ENCODE measurements at regions not wholly inside any gene's neighbourhood (a gene's known extent, or its start where the extent isn't known, plus 50 kb on each side); places are given as distances from the start of the nearest gene placed in this dataset.
"Not testable (repeated sequence)": the region's sequence is repeated elsewhere in the genome, so short reads cannot be mapped to it uniquely, and the experiment has no call there.

DNA sequence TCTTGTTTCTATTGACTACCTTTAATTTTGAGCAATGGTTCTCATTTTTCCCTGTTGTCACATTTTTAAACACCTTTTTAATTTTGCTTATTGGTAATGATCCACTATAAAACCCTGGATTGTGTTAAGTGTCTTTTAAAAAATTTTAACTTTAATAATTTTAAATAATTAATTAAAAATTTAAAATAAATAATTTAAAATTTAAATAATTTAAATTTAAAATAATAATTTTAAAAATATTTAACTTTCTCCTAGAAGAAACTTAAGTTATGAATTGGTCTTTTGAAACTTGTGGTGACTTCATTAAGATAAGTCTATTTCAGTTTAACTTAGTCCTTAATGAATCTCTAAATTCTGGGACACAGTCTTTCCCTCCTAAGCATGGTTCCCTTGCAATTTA, 566.3 kb upstream of the GALNTL6 start:
- DNase-seq (ENCODE audit: low read depth in 1 of 2, low spot score in 1 of 2), result no peak
- in situ Hi-C loops (cut with HindIII; ENCODE audit: low pct_unique_long_range_greater_than_20kb, low sequenced_read_pairs), result no loop called here
- no peak for TF ChIP-seq JUND (IDR thresholded peaks at IDR 0.05; ENCODE audit: low read depth)

GRCh38 chr4:171242831-171243230, 570.4 kb upstream of the GALNTL6 start:
- TF ChIP-seq JUND (IDR thresholded peaks at IDR 0.05; ENCODE audit: low read depth), result no peak
- DNase-seq (ENCODE audit: low read depth in 1 of 2, low spot score in 1 of 2), result no peak
- in situ Hi-C loops (cut with HindIII; ENCODE audit: low pct_unique_long_range_greater_than_20kb, low sequenced_read_pairs), result no loop called here

DNA sequence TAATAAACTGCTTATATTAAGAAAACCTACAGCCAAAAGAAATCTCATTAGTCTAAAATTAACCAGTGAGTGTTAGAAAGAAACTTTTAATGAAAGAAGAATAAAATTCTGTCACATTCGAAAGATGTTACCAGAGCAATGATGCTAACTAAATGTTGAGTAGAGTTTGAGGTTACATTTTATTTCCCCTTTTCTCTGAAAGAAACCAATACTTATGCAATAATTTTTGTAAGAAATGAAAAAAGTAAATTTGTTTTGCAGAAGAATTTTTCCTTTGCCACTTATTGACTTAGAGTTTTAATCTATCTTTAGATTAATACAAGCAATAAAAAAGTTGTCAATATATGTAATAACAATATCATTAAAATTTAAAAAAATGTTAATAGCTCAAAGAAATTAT, 574.0 kb upstream of the GALNTL6 start:
- no peak for TF ChIP-seq JUND (IDR thresholded peaks at IDR 0.05; ENCODE audit: low read depth)
- in situ Hi-C loops (cut with HindIII; ENCODE audit: low pct_unique_long_range_greater_than_20kb, low sequenced_read_pairs), result no loop called here
- no peak for DNase-seq (ENCODE audit: low read depth in 1 of 2, low spot score in 1 of 2)

DNA sequence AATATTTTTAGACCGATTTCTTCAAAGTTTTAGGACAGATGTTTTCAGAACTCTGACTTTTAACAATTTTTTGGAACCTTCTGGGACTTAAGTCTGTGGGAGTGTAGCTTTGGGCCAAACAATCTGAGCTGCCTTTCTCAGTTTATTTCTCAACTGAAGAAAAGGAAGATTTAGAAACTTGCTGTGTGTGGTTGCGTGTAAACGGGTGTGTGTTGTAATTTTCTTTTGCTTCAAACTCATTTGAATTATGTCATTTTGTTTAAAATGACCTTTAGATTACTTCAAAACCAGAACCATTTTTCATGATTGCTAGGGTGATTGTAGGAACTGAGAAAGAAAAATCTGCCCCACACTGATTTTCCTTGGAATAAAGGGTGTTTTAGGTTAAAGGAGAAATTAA, 577.7 kb upstream of the GALNTL6 start:
- in situ Hi-C loops (cut with HindIII; ENCODE audit: low pct_unique_long_range_greater_than_20kb, low sequenced_read_pairs), result no loop called here
- TF ChIP-seq JUND (IDR thresholded peaks at IDR 0.05; ENCODE audit: low read depth), result no peak
- DNase-seq (ENCODE audit: low read depth in 1 of 2, low spot score in 1 of 2), result no peak

- DNase-seq (ENCODE audit: low read depth in 1 of 2, low spot score in 1 of 2), result not testable (repeated sequence)
These were observed 583.9 kb upstream of the GALNTL6 start for GRCh38 chr4:171229354-171229753.

GRCh38 chr4:171221181-171221580, 592.0 kb upstream of the GALNTL6 start:
- DNase-seq (ENCODE audit: low read depth in 1 of 2, low spot score in 1 of 2), result no peak
- in situ Hi-C loops (cut with HindIII; ENCODE audit: low pct_unique_long_range_greater_than_20kb, low sequenced_read_pairs), result no loop called here

More at GRCh38 chr4:171229354-171229753, 583.9 kb upstream of the GALNTL6 start:
- in situ Hi-C loops (cut with HindIII; ENCODE audit: low pct_unique_long_range_greater_than_20kb, low sequenced_read_pairs), result not testable (repeated sequence)

DNA sequence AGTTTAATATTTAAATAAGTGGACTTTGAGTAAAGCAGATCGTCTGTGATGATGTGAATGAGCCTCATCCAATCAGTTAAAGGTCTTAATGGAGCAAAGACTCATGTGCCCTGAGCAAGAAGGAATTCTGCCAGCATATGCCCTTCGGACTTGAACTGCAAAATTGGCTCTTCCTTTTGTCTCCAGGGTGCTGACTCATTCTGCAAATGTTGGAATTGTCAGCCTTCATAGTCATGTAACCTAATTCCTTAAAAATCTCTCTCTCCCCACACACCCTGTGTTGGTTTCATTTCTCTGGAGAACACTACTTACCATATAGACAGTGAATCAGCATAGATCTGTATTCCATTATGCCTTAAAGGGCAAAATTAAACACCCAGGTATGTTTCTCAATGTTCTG, 609.8 kb upstream of the GALNTL6 start:
- DNase-seq (ENCODE audit: low read depth in 1 of 2, low spot score in 1 of 2), result peak in 1 of 2 experiments; percentile 54
- no peak; the same call in 1 of the 2 replicates for TF ChIP-seq JUND (IDR thresholded peaks at IDR 0.05; ENCODE audit: low read depth)
- in situ Hi-C loops (cut with HindIII; ENCODE audit: low pct_unique_long_range_greater_than_20kb, low sequenced_read_pairs), result no loop called here

More at GRCh38 chr4:171221181-171221580, 592.0 kb upstream of the GALNTL6 start:
- TF ChIP-seq JUND (IDR thresholded peaks at IDR 0.05; ENCODE audit: low read depth), result no peak

GRCh38 chr4:171202908-171203307, 610.3 kb upstream of the GALNTL6 start:
- no peak for TF ChIP-seq JUND (IDR thresholded peaks at IDR 0.05; ENCODE audit: low read depth)
- no peak for DNase-seq (ENCODE audit: low read depth in 1 of 2, low spot score in 1 of 2)
- in situ Hi-C loops (cut with HindIII; ENCODE audit: low pct_unique_long_range_greater_than_20kb, low sequenced_read_pairs), result no loop called here

GRCh38 chr4:171186700-171187099, 626.5 kb upstream of the GALNTL6 start:
- in situ Hi-C loops (cut with HindIII; ENCODE audit: low pct_unique_long_range_greater_than_20kb, low sequenced_read_pairs), result no loop called here
- peak; percentile 3 to 66 for DNase-seq (ENCODE audit: low read depth in 1 of 2, low spot score in 1 of 2)
- TF ChIP-seq JUND (IDR thresholded peaks at IDR 0.05; ENCODE audit: low read depth), result no peak

DNA sequence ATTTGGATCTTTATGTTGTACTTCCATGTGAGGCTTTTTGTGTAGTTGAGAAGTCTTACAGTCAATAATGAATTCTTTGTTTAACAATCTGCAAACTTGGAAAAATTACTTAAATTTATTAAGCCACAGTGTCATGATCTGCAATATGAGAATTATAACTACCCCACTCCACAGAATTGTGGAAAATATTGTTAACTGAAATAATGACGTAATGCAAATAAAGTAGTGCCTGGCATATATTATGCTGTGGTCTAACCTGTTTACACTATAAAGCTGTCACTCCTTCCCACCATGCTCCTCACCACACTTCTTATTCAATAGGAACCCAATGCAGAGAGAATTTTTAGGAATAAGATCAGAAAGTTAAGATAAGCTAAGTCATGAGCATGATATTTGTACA, 632.1 kb upstream of the GALNTL6 start:
- no peak for TF ChIP-seq JUND (IDR thresholded peaks at IDR 0.05; ENCODE audit: low read depth)
- in situ Hi-C loops (cut with HindIII; ENCODE audit: low pct_unique_long_range_greater_than_20kb, low sequenced_read_pairs), result no loop called here

DNA sequence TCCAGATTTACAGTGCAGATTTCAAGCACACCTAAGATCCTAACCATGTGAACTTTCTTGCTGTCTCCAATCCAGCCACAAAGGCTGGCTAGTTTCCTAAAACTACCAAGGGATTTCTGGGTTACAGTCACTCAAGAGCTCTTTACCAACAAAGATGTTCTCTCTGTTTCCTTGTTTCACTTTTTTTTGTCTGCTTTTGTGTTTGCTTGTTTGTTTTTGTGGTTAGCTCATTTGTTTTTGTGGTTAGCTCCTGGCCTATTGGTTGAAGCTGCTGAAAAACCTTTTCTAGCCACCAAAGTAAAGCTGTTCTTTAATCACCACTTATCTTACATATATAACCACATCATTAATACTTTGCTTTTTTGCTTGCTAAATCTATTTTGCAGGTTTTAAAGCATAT, 642.5 kb upstream of the GALNTL6 start:
- no peak for TF ChIP-seq JUND (IDR thresholded peaks at IDR 0.05; ENCODE audit: low read depth)
- in situ Hi-C loops (cut with HindIII; ENCODE audit: low pct_unique_long_range_greater_than_20kb, low sequenced_read_pairs), result no loop called here
- DNase-seq (ENCODE audit: low read depth in 1 of 2, low spot score in 1 of 2), result peak in 1 of 2 experiments; percentile 50

More for the DNA sequence above, 632.1 kb upstream of the GALNTL6 start:
- DNase-seq (ENCODE audit: low read depth in 1 of 2, low spot score in 1 of 2), result no peak

GRCh38 chr4:171169396-171169795, 643.8 kb upstream of the GALNTL6 start:
- no peak for DNase-seq (ENCODE audit: low read depth in 1 of 2, low spot score in 1 of 2)
- in situ Hi-C loops (cut with HindIII; ENCODE audit: low pct_unique_long_range_greater_than_20kb, low sequenced_read_pairs), result no loop called here
- no peak for TF ChIP-seq JUND (IDR thresholded peaks at IDR 0.05; ENCODE audit: low read depth)

DNA sequence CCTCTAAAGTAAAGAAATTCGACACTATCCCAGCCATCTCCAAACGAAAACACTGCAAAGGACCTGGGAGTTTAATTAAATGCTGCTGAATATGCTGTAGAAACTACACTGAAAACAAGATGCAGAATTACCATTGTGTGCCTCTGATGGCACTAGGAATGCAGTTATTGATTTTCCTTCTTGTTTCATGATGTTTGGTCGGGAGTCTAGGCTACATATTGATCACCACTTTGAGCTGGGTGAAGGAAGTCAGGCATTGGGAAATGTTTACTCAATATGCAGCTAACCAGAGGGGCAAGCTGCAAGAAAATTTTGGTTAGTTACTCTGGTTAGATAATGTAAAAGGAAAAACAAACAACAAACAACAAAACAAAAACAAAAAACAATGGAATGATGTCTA, 650.7 kb upstream of the GALNTL6 start:
- no peak for DNase-seq (ENCODE audit: low read depth in 1 of 2, low spot score in 1 of 2)
- no peak for TF ChIP-seq JUND (IDR thresholded peaks at IDR 0.05; ENCODE audit: low read depth)
- in situ Hi-C loops (cut with HindIII; ENCODE audit: low pct_unique_long_range_greater_than_20kb, low sequenced_read_pairs), result no loop called here

DNA sequence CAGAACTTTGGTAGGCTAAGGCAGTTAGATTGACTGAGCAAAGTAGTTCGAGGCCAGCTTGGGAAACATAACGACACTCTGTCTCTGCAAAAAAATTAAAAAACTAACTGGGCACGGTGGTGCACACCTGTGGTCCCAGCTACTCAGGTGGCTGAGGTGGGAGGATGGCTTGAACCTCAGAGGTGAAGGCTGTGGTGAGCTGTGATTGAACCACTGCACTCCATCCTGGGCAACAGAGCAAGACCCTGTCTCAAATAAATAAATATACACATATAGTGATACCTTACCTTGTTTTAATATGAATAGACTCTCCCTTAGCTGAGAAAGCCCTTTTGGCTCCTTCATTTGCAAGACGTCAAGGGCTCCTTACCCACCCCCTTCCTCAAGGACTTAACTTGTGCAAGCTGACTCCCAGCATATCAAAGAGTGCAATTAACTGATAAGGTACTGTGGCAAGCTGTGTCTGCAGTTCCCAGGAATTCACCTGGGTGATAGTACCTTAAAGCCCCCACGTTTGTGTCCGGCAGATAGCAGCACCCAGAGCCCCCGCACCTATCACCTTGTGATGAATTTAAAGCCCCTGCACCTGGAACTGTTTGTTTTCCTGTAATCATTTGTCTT, 655.6 kb upstream of the GALNTL6 start:
- DNase-seq (ENCODE audit: low read depth in 1 of 2, low spot score in 1 of 2), result no peak
- in situ Hi-C loops (cut with HindIII; ENCODE audit: low pct_unique_long_range_greater_than_20kb, low sequenced_read_pairs), result no loop called here
- no peak for TF ChIP-seq JUND (IDR thresholded peaks at IDR 0.05; ENCODE audit: low read depth)
